HG02763 (cell line): ENCODE measurements at regions not wholly inside any gene's neighbourhood (a gene's known extent, or its start where the extent isn't known, plus 50 kb on each side); places are given as distances from the start of the nearest gene placed in this dataset.
"Not testable (repeated sequence)": the region's sequence is repeated elsewhere in the genome, so short reads cannot be mapped to it uniquely, and the experiment has no call there.

Experiments
- ATAC-seq: cut with Tn5 transposase; IDR thresholded peaks from one replicate; pipeline ENCODE4 v1.9.1; 2021; ENCODE audit warnings: mild to moderate bottlenecking, moderate library complexity; ENCODE audit not compliant: unreplicated experiment

GRCh38 chr12:91773749-91774429 lies 371.8 kb downstream of the BTG1 start:
- no peak for ATAC-seq

DNA sequence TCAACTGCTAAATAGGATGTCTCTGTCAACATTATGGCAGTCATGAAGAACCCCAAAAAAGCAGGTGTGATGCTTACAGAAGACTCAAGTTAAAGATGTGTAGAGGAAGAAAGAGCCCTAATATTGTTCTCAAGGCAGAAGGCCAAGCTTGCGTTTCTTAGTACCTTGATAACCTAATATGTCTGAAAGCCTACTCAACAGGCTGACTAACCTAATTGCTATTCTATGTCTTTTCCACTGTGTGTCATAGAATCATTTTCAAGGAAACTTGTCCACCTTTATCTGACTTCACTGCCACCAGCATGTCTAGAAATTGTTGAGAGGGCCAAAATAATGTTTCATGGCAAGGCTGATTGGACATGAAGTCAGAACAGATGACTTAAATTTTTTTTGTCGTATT lies 373.2 kb downstream of the BTG1 start:
- no peak for ATAC-seq

DNA sequence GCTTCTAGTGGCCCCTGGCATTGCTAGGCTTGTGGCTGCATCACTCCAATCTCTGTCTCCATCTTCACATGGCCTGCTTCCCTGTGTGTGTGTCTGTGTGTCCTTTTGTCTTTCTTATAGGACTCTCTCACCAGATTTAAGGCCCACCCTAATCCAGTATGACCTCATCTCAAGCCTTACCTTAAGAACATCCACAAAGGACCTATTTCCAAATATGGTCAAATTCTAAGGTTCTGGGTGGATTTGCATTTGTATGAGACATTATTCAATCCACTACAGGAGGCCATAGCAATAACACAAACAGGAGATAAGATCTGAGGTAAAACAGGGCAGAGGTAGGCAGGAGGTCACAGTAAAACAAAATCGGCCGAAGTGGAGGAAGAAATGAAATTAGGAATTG lies 375.9 kb downstream of the BTG1 start:
- ATAC-seq: no peak

- ATAC-seq: no peak
Measured at GRCh38 chr12:91767237-91767636, 378.4 kb downstream of the BTG1 start.

DNA sequence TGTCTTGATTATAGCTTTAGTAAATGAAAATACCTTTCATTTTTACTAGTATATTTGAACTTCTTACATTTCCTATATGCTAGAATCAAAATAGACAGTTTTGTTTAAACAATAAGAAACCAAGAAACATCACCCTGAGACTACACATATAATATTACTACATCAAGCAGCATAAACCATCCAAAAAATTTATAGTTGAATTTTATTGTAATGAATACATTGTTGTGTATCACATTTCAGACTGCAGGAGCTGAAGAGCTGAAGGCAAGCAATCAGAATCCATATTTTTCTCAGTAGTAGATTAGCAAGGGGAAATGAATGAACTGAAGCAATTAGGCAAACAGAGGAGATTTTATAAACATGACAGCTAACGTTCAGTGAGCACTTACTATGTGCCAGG lies 379.2 kb downstream of the BTG1 start:
- ATAC-seq: no peak

- no peak for ATAC-seq
Measured at GRCh38 chr12:91763654-91764370, 381.8 kb downstream of the BTG1 start.

DNA sequence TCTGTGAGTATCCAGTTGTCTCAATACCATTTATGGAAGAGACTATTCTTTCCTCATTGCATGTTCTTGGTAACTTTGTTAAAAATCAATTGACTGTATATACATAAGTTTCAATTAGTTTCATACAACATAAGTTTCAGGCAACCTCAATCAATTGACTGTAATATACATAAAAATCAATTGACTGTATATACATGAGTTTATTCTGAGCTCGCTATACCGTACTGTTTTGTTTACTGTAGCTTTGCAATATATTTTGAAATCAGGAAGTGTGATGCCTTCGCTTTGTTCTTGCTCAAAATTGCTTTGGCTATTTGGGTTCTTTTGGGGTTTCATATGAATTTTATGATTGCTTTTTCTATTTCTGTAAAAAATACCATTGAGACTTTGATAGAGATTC lies 392.0 kb downstream of the BTG1 start:
- ATAC-seq: no peak

- no peak for ATAC-seq
Measured at GRCh38 chr12:91746976-91747375, 398.7 kb downstream of the BTG1 start.

DNA sequence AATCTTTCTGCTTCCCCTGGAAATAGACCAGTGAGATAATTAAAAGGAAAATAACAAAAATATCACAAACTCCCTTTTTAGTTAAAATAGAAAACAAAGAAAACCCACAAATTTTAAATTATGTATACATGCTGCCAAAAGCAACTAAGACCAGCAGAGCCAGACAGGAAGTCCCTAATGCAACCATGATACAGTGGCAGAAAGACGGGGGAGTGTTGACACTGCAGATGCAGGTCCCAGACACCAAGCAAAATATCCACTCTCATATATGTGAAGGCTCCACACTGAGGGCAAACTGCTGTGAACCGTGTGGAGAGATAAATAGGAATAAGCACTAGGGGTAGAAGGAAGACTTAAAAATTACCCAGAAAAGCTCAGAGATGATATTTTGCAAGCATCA lies 401.0 kb downstream of the BTG1 start:
- ATAC-seq: no peak

DNA sequence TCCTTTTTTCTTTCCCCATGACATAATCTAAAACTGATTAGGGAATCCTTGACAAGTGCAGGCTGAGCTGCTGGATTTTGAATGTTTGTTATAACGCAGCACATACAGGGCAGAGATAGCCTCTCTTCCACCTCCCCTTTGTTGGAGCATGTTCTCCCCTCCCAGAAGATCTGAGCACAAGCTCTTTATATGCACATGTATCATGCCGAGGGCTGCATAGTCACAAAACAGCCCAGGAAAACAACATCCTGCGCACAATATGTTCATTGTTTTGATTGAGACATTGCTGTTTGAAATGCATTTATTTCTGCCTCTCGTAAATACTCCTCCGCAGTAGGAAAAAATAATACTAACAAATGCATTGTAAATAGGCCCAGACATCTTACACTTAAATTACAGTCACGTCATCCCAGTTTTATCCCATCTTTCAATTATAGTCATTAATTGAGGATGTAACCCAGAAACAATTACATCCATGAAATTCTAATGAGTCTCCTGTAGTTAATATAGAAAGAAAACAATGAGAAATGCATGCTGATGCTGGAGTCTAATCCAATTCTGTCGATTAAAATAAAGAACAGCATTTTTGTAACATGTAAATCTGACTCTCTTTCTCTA lies 401.8 kb downstream of the BTG1 start:
- ATAC-seq: no peak

GRCh38 chr12:91743280-91743679 lies 402.4 kb downstream of the BTG1 start:
- ATAC-seq: no peak

GRCh38 chr12:91741932-91742331 lies 403.7 kb downstream of the BTG1 start:
- no peak for ATAC-seq

- not testable (repeated sequence) for ATAC-seq
Measured at GRCh38 chr12:91733846-91734245, 411.8 kb downstream of the BTG1 start.

DNA sequence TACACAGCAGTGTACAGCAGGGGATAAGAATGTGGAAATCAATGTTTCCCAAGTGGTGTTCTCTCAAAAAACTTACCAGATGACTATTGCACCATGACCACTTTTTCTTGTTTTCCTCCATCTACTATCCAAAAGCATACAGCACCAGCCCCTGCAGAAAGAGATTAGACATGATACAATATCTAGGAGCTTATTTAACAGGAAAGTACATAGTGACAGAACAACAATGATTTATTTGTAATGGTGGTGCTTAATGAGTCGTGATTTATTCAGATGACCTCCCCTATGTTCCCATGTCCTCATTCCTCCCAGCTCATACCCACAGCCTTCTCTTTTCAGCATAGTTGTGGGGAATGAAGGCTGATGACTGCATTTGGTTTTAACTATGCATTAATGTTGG lies 413.6 kb downstream of the BTG1 start:
- no peak for ATAC-seq

- ATAC-seq: no peak
Measured at GRCh38 chr12:91729543-91729942, 416.1 kb downstream of the BTG1 start.

DNA sequence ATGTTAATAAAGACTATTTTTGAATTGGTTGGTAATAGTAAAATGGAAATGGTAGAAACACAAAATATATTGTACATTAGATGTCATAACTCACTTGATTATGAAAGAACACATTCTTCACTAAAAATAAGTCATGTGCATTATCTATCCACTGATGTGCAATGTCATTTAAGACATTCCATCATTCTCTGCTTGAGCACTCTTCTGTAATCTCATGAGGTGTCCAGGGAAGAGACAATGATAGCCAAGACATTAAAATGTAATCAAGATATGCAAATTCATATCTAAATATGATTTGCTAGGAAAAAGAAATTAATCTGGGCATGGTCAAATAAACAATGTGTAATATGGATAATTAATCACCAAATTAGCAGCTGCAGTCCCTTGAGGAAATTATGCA lies 422.5 kb downstream of the BTG1 start:
- no peak for ATAC-seq

- ATAC-seq: no peak
Measured at GRCh38 chr12:91722072-91722471, 423.6 kb downstream of the BTG1 start.

DNA sequence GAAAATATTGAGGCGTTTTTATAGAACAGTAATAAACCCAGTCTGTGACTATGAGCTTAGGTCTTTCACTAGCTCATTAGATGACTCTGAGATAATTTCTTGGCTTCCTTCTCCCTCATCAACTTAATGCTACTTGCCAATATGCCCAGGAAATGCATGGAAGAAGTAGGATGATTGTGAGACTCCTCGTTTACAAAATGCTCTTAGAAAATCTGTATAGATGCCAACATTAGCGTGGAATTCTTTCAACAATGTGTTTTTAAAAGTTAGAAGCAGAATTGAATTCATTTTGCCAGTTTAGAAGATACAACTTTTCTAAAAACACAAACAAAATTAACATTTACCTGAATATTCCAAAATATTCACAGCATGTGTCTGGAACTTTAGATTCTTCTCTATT lies 424.6 kb downstream of the BTG1 start:
- no peak for ATAC-seq

DNA sequence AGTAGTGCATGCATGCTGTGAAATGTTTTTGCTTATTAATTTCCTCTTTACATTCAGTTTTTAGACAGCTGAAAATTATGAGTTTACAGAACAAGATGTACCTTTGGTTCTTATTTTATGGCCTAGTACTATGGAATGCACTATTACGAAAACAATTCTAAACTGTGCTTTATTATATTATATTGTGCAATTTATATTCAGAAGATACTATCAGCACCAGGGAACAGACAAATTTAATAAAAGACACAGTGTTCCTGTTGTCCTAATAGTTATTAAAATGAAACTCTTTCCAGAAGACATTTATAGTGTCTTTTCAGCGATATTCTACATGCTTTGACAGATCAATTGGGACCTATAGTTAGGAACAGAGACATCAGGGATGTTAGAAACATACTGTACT lies 427.3 kb downstream of the BTG1 start:
- ATAC-seq: no peak

DNA sequence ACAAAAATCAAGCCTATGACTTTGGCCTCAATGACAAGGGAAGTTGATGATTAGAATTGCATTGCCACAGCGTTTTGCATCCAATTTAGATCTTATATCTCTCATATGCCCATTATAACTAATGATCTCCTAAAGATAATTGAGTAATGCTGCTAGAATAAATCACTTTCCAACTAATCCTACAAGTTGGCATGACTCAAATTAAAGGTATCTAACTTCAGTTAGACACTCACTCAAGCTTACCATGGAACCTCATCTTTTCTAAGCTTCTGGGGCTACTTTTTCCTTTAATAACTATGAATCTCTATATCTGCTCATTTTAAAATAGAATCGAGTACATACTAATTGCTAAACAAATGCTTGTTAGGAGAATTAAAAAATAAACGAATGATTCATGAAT lies 427.8 kb downstream of the BTG1 start:
- ATAC-seq: no peak

DNA sequence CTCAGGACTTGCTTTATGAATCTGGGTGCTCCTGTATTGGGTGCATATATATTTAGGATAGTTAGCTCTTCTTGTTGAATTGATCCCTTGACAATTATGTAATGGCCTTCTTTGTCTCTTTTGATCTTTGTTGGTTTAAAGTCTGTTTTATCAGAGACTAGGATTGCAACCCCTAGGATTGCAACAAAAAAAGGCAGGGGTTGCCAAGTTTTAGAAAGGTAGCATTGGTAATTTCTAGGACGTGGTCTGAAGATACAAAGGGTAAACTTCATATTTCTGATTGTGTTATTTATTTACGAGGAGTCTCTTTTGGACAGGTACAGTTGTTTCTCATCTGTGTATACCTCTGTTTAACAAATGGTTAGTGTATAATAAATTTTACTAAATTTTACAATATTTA lies 433.7 kb downstream of the BTG1 start:
- not testable (repeated sequence) for ATAC-seq

DNA sequence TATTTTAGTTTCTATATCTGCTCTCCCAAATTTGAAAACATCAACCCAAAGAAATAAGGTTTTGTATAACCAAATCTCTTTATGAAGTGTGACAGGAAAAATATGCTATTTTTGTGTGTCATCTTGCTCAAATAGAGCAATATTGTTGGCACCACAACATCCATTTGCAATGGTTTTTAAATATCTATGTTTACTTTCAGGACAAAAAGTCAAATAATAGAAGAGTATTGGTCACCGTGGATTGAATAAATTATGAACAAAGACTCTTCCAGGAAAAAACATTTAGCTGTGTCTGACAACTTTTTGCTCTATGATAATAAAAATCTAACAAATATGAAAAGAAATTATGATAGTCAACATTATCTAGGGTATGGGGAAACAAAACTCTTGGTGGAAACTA lies 439.2 kb downstream of the BTG1 start:
- ATAC-seq: no peak
